RKO (cell line): ENCODE measurements at regions not wholly inside any gene's neighbourhood (a gene's known extent, or its start where the extent isn't known, plus 50 kb on each side); places are given as distances from the start of the nearest gene placed in this dataset.

ENCODE experiments used
- DNase-seq: peaks from one replicate; pipeline ENCODE4 v3.0.0-alpha.2; 2016; ENCODE audit warnings: low spot score

DNA sequence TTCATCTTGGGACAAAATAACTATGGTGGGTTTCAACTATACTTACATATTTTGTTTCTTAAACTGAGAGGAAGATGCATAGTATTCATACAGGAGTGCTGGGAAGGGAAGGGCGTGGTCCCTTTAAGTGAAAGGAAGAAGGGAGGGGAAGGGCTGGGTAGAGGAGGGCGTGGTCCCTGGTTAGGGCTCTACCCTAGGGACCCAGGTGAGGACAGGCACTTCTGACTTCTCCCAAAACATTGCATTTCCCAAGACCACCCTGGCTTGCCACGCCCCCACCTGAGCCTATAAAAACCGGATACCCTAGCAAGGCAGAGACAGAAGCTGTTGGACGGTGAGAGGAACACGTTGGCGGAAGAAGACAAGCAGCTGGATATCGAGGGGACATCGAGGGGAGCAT lies 157.6 kb upstream of the PLXNA4 start:
- DNase-seq = no peak

DNA sequence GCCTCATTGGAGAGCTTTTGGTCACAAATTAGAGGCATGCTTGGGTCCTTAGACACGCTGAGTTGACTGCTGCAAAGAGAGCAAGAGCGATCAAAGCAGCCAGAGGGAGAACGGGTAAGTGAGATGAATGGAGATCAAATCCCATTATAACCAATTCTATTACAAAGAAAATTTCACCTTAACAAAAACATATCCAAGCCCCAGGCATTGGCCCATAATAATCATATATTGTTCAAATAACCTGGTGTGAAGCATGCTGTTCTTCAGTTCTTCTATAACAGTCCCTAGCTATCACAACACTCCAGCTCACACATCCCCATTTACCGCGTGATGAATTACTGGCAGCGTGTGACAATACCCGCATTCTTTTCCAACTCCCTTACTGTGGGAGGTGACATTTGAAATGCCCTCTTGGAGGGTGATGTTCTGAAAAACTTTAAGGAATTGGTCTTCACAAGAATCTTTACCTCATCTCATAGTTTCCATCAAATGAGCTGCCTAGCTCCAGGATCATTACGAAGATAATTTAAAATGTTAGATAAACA lies 156.1 kb upstream of the PLXNA4 start:
- DNase-seq = no peak

DNA sequence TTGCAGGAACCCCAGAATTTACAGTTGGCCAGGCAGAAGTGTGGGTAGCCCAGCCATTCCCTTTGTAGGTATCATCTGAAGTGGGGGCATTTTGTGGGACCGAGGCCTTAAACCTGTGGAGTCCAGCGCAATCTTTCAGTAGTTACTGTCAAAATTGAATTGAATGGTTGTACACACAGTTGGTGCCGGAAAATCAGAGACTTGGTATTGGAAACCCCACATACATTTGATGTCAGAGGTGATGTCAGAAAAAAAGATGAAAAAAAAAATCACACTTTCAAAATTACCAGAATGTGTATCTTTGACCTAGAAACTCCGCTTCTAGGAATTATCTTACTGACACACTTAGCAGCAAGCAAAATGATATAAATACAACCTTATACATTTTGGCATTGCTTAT lies 153.8 kb upstream of the PLXNA4 start:
- no peak for DNase-seq

DNA sequence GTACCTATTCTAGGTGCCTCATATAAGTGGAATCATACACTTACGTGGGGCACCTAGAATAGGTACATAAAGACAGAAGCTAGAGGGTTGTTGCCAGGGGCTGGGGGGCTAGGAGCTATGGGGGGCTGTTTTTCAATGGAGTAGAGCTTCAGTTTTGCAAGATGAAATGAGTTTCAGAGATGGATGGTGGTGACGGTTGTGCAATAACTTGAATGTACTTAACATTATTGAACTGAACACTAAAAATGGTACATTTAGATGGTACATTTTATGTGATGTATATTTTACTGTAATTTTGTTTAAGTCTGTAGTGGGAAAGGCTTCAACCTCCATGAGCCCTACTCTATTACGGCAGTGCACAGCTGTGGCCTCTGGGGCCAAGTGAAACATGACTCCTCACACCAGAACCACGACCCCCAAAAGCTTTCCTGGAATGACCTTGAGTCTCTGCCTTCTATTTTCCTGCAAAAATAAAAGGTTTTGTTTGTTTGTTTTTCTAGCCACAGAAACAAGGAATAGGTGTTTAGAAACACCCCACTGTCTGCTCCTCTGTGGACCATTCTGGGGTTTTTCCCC lies 147.3 kb upstream of the PLXNA4 start:
- DNase-seq = no peak

DNA sequence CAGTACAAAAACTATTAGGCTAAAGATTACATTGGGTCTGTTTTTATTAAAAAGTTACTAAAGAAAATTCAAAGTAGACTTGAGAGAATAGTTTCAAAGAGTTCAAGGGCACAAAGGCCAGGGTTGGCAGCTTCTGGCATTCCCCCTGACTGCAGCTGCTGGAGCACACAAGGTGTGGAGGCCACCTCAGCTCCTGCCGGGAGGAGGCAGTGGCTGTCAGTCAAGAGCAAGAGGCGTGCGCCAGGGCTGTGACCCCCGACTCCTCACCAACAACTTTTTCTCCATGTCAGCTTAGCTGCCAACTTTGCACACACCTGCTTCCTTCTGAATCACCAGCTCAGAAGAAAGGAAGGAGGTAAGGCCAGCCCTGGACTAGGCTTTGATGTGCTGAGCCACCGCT lies 144.6 kb upstream of the PLXNA4 start:
- DNase-seq = no peak

DNA sequence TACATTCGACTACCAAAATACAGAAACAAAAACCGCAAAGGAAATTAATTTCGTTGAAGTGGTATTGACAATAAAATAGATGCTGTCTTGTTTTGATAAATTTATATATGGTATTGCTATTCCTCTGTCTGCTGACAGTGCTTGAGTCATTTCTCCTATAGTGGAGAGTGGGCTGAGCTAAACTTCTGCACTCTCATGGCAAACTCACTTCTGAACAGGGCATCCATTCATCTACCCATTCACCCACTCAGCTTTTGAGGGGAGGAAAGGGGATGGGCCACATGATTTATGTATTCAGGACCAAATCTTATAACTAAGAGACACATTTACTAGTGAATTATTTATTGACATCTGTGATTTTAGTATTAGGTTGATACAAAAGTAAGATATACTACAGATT lies 137.6 kb upstream of the PLXNA4 start:
- no peak for DNase-seq

DNA sequence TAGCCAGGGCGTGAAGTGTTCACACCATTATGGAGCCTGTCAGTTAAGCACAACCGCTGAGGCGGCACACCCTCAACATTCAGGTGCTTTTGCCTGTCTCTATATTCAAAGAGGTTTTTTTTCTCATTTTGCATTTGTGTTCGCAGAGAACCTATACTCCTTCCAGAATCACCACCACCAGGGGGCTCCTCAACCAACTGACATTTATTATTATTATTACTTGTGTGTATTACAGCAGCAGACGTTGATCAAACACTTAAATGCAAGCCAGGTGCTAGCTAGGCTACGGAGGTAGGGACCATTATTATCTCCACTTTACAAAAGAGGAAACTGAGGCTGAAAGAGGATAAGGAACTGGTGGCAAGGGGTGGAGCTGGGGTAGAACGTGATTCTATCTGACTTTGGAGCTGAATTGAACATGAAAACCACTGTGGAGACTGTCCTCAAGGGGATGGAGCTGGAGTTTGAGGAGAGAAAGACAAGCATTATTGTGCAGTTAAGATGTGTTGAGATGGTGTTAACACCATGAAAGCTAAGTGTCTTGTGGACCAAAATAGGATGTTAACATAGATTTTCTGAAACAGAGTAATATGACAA lies 133.8 kb upstream of the PLXNA4 start:
- DNase-seq = peak; percentile 21

DNA sequence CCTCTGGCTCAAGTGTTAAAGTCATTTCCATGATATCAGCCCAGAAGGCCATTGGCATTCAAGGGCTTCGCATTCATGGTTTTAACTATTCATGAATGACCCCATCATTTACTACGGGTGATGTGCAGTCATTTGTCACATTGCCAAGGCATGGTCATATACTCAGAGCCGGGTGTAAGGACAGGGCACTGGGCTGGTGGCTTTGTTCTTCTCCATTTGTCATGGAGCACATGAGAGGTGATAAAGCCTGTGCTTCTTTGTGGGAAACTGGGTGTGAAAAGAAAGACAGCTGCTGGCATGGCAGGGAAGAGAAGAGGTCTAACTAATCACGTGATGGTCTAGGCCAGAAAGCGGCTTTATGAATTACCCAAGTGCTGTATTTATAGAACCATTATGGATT lies 132.2 kb upstream of the PLXNA4 start:
- no peak for DNase-seq

DNA sequence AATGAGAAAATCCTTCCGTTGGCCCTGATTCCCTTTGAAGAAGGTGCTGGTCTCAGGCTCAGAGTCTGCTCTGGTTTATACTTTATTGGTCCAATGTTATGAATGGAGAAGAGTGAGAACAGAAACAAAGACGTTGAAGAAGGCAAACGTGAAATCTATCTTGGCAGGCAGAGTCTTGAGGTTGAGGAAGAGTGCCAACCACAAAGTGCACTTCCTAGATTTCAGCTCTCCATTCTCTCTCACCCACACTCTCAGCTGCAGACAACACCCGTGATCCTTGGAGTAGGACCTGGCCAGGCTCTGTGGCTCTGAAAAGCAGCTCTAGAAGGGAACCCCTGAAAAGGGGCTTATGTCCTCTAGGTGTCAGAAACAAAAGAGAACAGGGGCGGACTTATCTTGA lies 128.9 kb upstream of the PLXNA4 start:
- DNase-seq = no peak

DNA sequence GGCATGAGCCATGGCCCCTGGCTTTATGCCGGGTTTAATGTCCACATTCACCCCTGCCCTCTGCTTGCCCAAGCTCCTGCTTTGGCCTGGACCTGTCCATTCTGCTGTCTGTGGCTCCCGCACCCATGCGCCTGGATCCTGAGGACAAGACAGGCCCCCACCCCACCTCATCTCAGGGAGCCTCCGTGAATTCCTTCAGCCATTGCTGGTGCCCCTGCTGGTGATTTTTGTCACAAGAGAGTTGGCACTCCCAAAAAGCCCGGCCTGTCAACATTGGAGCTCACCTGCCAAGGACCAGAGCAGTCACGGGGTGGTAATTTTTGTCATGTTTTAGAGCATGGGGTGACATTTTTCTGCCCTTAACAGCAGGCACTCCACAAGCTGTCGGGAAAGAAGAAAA lies 127.5 kb upstream of the PLXNA4 start:
- no peak for DNase-seq

DNA sequence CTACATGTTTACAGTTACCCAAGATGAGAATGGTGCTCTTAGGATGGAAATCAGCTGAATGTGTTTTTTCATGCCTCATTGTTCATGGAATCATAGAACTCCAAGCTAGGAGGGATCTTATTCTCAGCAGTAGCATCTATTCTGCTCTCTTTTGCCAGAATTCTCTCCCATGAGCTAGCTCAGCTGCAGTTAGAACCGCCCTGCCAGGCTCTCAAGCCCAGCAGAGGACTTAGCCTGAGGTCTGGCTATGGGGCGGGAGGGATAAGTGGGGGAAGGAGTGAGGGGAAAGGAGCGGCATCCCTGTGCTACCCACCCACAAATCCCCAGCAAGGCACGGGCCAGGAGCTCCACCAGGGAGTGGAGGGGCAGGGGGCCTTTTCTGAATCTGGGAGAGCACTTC lies 120.7 kb upstream of the PLXNA4 start:
- no peak for DNase-seq

DNA sequence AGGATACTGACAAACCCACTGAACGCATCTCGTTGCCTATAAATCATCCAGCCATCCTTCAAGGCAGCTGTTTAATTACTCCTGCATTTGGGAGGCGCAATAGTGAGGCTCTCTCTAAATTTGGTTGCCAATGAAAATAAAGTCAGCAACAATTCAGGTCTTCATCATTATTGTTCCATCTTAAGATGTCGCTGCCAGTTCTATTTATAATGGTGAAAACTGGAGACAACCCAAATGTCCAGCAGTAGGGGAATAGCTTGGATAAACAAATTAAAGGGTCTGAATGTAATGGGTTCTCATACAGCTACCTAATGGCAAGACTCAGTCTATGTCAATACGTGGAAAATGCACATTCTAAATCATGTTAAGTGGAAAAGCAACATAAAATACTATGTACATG lies 120.1 kb upstream of the PLXNA4 start:
- DNase-seq = no peak

DNA sequence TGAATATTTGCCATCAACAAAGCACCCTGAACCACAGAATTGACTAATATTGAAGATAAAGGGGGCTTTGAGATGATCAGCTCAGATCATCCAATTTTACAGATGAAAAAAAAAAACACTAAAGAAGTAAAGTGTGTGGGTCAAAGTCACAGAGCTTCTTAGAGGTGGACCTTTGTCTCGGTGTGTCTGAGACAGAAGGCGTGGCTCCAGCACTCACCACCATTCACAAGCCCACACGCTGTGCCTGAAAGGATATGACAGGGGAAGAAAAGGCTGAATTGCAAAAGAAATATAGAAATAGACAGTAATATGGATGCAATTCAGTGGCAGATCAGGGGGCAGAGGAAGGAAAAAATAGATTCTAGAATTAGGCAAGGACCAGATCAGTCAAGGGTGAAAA lies 114.9 kb upstream of the PLXNA4 start:
- DNase-seq = no peak

DNA sequence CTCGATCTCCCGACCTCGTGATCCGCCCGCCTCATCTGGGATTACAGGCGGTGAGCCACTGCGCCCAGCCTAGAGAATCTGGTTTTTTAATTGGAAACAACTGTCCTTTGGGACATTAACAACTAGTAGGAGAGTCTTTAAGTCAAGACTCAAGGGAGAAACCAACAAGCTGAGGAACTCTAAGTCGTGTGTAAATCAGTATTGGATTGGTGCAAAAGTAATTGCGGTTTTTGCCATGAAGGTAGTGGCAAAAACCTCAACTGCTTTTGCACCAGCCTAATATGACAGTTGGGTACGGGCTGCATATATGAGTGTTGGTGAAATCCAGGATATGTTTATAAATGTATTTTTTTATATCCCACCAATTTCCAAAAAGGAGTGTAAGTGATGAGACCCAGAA lies 113.9 kb upstream of the PLXNA4 start:
- no peak for DNase-seq

DNA sequence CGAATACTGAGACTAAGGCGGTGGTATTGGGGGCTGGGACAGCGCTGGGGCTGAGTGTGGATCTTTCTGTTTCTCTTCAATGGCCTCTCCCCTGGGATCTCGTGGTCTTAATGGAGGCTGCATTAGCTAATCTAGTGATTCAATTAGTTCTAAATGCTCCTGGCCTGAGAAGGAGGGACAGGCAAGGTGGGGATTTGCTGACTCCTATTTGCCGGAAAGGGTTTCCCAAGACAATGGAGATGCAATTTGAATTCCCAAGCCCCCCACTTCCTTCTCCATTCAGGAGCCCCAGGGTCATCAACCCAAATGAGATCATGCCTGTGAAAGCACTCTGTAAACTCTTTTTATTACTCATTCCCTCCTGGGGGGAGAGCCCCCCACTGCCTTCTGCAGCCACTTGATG lies 111.7 kb upstream of the PLXNA4 start:
- DNase-seq = no peak

DNA sequence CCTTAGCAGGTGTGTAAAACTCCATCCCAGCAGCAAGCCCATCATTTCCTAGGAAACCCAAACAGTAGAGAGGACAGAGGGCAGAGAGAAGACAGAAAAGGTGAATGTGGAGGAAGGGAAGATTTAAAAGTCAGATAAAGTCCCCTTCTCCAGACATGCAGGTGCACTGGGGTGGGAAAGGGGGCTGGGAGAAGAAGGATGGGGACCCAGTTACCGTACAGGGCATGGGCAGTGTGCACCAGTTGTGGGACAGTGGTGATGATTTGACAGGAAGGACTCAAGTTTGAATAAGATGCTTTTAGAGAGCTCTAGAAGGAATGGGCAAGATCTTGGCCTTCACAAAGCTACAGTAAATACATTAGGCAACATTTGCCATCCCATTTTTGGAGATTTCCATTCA lies 110.7 kb upstream of the PLXNA4 start:
- no peak for DNase-seq

DNA sequence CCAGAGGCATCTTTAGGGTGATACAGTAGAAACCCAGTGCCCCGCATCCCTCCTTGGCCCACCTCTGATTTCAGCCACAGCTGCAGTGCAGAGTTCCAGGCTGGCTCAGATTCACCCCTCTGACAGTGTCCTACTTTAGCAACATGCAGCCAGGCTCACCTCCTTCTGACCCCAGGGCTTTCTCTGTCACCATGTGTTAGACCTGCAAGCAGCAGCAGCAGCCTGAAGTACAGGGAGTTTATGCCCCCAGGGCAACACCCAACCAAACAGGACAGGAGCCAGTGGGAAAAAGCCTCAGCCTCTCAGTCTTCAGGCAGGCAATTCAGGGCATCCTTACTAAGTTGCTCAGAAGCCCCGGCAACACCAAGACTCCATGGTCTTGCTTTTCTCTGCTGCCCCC lies 109.0 kb upstream of the PLXNA4 start:
- DNase-seq = no peak

DNA sequence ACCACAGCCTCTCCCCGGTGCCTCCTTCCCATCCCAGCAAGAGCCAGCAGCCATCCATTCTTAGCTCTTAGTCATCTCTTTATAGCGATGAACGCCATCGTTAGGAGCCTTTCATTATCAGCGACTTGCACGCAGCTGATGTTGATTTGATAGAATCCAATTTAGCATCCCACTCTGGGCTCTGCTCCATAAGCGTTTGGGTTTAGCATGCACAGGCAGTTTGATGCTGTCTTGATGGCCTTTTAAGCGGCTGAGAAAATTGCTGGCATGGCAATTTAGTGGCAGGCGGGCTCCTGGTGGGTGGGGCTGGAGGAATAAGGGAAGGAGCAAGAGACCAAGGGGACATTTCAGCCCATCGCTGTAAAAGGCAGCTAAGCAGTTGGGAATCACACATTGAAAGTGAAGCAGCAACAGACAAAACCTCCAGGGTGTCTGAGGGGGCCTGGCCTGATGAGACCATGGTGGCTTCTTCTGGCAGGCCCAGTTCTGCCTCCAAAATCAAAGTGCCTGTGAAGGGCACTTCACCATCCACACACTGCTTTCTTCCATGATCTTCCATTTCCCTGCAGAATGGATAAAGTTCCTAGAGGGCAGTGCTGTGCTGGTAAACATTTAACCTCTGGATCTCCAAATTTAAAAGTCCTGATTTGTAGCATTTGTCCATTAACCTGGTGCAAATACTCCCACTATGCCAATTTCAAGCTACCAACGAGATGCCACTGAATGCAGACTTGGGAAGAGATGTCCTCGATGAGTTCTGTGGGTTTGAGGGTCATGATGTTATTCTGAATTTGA lies 107.8 kb upstream of the PLXNA4 start:
- no peak for DNase-seq

DNA sequence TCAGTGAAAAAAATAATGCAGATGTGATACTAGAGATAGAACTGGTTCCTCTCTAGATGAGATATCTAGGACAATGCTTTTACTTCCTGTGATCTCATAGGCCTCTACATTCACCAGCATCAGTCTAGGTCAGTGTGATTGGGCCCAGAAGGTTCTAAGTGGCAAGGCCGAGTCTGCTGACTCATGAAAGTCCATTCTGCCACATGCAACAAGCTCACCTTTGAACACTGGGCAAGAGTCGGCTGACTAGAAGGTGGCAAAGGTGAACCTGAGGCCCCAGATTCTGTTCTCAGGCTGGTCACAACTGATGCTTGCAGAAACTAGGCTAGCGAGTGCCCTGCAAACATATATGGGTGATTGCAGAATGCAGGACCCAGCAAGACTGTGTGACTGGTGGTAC lies 105.7 kb upstream of the PLXNA4 start:
- no peak for DNase-seq

DNA sequence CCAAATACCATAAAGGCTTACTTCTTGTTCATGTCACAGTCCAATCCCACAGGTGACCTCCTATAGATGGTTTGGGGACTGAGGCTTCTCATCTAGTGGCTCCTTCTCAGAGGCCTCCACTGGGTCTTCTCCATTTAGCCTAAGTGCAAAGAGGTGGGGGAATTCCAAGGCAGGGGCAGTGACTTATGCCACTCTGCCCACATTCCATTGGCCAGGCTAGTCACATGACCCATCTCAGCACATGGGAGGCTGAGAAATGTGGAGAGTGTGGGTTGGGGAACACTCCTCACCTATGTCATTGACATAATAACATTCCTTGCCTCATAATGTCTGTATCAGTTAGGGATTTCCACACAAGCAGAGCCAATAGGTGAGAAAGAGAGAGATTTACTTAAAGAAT lies 104.3 kb upstream of the PLXNA4 start:
- no peak for DNase-seq

DNA sequence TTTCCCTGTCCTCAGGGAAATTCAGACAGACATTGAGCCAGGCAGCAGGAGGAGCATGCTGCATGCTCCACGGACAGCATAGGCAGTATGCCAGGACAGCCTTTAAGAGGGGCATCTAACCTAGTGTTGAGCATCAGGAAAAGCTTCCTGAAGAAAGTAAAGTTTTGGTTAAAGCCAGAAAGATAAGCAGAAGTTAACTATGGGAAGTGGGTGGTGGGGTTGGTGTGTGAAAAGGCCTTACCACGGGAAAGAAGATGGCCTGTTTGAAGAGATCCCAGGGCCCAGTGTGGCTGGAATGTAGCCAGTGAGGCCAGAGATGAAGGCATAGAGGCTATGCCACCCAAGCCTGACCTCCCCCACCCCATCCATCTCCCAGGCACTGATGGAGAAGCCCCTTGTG lies 102.4 kb upstream of the PLXNA4 start:
- DNase-seq = no peak

DNA sequence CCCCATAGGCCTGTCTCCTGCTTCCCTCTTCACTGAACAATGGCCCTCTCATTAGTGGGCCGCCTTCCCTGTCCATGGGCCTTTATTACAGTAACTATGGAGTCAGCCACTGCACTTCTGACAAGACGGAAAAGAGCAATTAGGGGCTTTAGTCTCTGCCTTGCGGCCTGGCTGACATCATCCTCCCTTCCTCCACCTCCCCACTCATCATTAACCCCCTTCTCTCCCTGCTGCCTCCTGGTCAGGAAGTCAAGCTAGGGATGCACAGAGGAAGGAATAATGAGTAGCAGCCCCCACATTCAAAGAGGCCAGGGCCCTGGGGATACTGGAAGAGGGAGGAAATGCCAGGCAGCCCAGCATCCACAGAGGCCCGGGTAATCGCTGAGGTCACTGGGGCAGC lies 101.6 kb upstream of the PLXNA4 start:
- no peak for DNase-seq

DNA sequence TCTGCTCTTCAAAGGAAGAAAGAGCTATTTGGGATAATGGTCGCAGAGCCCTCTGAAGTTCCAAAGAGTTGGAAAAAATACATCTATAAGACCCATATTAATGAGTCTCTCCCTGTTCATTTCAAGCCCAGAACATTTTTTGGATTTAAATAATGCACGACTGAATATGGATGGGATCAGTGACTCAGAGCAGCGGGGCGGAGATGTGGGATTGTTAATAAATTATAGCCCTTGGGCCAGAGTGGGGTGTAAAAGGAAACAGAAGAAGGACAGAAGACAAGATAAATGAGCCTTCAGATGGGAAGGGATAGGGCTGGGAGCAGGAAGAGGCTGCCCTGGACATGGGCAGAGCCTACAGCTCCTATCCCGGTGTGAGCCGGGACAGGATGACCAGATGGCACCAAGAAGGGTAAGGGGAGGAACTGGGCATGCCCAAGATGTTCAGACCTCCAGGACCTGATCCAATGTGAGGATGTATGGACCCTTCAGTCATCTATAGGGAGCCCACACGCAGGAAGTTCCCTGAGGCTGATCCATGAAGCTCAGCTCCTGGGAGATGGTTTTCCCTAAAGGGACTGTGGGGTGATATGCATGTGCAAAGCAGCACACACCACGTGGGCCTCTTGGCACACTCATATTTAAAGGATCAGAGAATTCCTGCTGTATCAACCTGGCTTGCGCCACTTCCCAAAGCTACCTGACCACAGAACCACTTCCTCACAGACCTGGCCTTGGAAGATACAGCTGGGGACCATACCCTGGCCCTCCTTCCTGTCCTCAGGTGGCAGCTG lies 96.1 kb upstream of the PLXNA4 start:
- DNase-seq = no peak
